PC-9 (cell line): ENCODE measurements at regions not wholly inside any gene's neighbourhood (a gene's known extent, or its start where the extent isn't known, plus 50 kb on each side); places are given as distances from the start of the nearest gene placed in this dataset.

Experiments
- BruUV-seq: library from RNA; stranded (reverse); fragments of 400-500 nt; replicated peaks from 2 replicates; lab custom pipeline; 2021; lab: Mats Ljungman, UMichigan
- CTCF ChIA-PET: fragments of 300-600 bp; sonication (Branson Sonifier 250); formaldehyde crosslinking; loops from one replicate; lab custom pipeline; 2022; ENCODE audit warnings: antibody characterized with exemption; lab: Charles Lee
- POLR2A ChIA-PET: fragments of 300-600 bp; sonication (Branson Sonifier 250); formaldehyde crosslinking; loops from one replicate; lab custom pipeline; 2022; ENCODE audit warnings: antibody characterized with exemption; ENCODE audit not compliant: unreplicated experiment; lab: Charles Lee
- DNase-seq, 2 experiments: peaks; one replicate each; pipeline versions ENCODE4 v3.0.0 to v3.0.0-alpha.2; 2015 to 2022; ENCODE audit warnings: mixed read lengths in 1 of 2
- H2AFZ ChIP-seq: fragments of 200-600 bp; sonication (generic); 2 replicates; pipeline ENCODE4 v1.8.1; 2017; ENCODE audit warnings: antibody characterized with exemption
- H3F3A ChIP-seq: fragments of 200-600 bp; sonication (generic); 2 replicates; pipeline ENCODE4 v1.8.1; 2017; ENCODE audit warnings: antibody characterized with exemption, mild to moderate bottlenecking, low read depth; ENCODE audit not compliant: insufficient read depth
- H3K27ac ChIP-seq: fragments of 200-600 bp; sonication (generic); 2 replicates; pipeline ENCODE4 v1.6.1; 2016; ENCODE audit warnings: mixed run types
- H3K27me3 ChIP-seq: fragments of 200-600 bp; sonication (generic); 2 replicates; pipeline ENCODE4 v1.6.1; 2016; ENCODE audit warnings: low read depth, mixed run types; ENCODE audit not compliant: insufficient read depth
- H3K36me3 ChIP-seq: fragments of 200-600 bp; sonication (generic); 2 replicates; pipeline ENCODE4 v1.6.1; 2016; ENCODE audit warnings: low read depth, mixed run types
- H3K4me1 ChIP-seq: fragments of 200-600 bp; sonication (generic); replicated peaks from 2 replicates; pipeline ENCODE4 v1.6.1; 2016; ENCODE audit warnings: mixed run types; ENCODE audit not compliant: insufficient read depth
- H3K4me2 ChIP-seq: fragments of 200-600 bp; sonication (generic); 2 replicates; pipeline ENCODE4 v1.6.1; 2017; ENCODE audit warnings: mixed run types
- H3K4me3 ChIP-seq: fragments of 200-600 bp; sonication (generic); 2 replicates; pipeline ENCODE4 v1.6.1; 2016; ENCODE audit warnings: mixed run types
- H3K79me2 ChIP-seq: fragments of 200-600 bp; sonication (generic); 2 replicates; pipeline ENCODE4 v1.6.1; 2017; ENCODE audit warnings: low read depth, mixed run types
- H3K9me2 ChIP-seq: fragments of 200-600 bp; sonication (generic); 2 replicates; pipeline ENCODE4 v1.8.1; 2017; ENCODE audit warnings: mild to moderate bottlenecking; ENCODE audit not compliant: insufficient read depth
- H3K9me3 ChIP-seq: fragments of 200-600 bp; sonication (generic); 2 replicates; pipeline ENCODE4 v1.8.1; 2016; ENCODE audit warnings: low read depth; ENCODE audit not compliant: insufficient read depth
- H4K20me1 ChIP-seq: fragments of 200-600 bp; sonication (generic); 2 replicates; pipeline ENCODE4 v1.8.1; 2017; ENCODE audit not compliant: insufficient read depth
- EZH2 ChIP-seq: fragments of 200-600 bp; sonication (generic); IDR thresholded peaks from 2 replicates; pipeline ENCODE4 v1.8.0; 2017; ENCODE audit warnings: antibody characterized with exemption, low read depth
- intact Hi-C: fragments of 100-400 bp; cut with micrococcal nuclease; formaldehyde crosslinking; loops from one replicate; pipeline ENCODE4 v1.10.0; 2022; ENCODE audit not compliant: unreplicated experiment
- TF ChIP-seq, protein P1 (sequence below): fragments of 200-600 bp; sonication (generic); conservative IDR thresholded peaks from 2 replicates; pipeline ENCODE4 v1.6.1; 2017; ENCODE audit warnings: mixed run types, antibody characterized with exemption, mild to moderate bottlenecking, moderate library complexity

DNA sequence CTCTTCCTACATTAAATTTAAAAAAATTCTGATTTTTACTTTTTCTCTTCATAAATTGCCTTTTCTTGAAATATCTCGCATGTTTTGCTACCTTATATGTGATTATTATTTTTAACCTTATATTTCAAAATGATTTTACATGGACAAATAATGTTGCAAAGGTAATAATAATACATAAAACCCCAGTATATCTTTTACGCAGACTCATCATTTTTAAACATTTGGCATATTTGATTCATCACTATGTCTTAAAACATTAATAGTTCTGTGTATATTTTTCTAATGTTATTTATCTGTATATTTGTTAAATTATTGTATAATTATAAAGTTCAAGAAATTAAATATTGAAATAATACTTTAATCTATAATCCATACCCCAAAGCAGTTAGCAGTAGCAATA lies 350.8 kb downstream of the RPL10L start:
- H3F3A ChIP-seq = no peaks in the 10 kb centered on the region
- H3K4me2 ChIP-seq = no peak overlapping the region
- H4K20me1 ChIP-seq = no peaks in the 10 kb centered on the region
- no peaks in the 10 kb centered on the region; the same call in 1 of the 2 replicates for H3K9me3 ChIP-seq
- no peaks in the 10 kb centered on the region; the same call in 1 of the 2 replicates for H3K9me2 ChIP-seq
- no peak overlapping the region for H2AFZ ChIP-seq
- H3K27ac ChIP-seq = no peak overlapping the region
- no peak for DNase-seq
- TF ChIP-seq, protein P1, sequence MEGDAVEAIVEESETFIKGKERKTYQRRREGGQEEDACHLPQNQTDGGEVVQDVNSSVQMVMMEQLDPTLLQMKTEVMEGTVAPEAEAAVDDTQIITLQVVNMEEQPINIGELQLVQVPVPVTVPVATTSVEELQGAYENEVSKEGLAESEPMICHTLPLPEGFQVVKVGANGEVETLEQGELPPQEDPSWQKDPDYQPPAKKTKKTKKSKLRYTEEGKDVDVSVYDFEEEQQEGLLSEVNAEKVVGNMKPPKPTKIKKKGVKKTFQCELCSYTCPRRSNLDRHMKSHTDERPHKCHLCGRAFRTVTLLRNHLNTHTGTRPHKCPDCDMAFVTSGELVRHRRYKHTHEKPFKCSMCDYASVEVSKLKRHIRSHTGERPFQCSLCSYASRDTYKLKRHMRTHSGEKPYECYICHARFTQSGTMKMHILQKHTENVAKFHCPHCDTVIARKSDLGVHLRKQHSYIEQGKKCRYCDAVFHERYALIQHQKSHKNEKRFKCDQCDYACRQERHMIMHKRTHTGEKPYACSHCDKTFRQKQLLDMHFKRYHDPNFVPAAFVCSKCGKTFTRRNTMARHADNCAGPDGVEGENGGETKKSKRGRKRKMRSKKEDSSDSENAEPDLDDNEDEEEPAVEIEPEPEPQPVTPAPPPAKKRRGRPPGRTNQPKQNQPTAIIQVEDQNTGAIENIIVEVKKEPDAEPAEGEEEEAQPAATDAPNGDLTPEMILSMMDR = no peak
- TF ChIP-seq EZH2 = no peak
- H3K4me3 ChIP-seq = no peak overlapping the region
- no TSS peak for BruUV-seq
- no peaks in the 10 kb centered on the region for H3K36me3 ChIP-seq
- no peaks in the 10 kb centered on the region for H3K27me3 ChIP-seq
- no peaks in the 10 kb centered on the region for H3K79me2 ChIP-seq
- intact Hi-C loops = no loop called here
- CTCF ChIA-PET = no interaction called here
- POLR2A ChIA-PET = no interaction called here
- no peaks in the 10 kb centered on the region for H3K4me1 ChIP-seq

DNA sequence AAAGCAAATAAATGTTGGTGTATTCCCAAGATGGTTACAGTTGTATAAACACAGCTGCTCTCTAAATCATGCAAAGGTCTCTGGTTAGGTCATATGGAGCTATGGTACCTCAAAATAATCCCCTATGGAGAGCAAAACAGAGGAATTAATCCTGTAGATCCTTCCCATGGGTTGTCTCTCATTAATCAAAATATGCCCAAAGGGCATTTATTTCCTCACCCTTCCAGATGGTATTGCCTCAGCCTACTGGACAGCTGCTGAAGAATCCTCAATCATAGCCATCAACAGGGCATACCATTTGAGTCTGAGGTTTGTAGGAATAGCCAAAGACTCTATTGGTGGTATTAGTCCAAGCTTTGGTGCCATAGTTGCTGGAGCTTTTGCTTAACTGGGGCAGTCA lies 360.9 kb downstream of the RPL10L start:
- Histone ChIP-seq H3K9me2 (no peaks in the 10 kb centered on the region), H2AFZ (no peak overlapping the region), H3F3A (no peaks in the 10 kb centered on the region), H4K20me1 (no peaks in the 10 kb centered on the region), H3K9me3 (no peaks in the 10 kb centered on the region), H3K27me3 (no peaks in the 10 kb centered on the region), H3K4me3 (no peak overlapping the region), H3K4me1 (no peaks in the 10 kb centered on the region), H3K27ac (no peak overlapping the region), H3K79me2 (no peaks in the 10 kb centered on the region), H3K36me3 (no peaks in the 10 kb centered on the region), H3K4me2 (no peak overlapping the region)
- ChIA-PET CTCF (interaction anchor here (0.5 to 0.6 kb wide), 2 partner anchors 11 to 147 kb away, joined by 3 to 4 read pairs; no protein-coding TSS in a partner anchor), POLR2A (no interaction called here)
- BruUV-seq = no TSS peak
- no peak for TF ChIP-seq EZH2
- TF ChIP-seq, protein P1 = no peak
- intact Hi-C loops = no loop called here
- DNase-seq = no peak

DNA sequence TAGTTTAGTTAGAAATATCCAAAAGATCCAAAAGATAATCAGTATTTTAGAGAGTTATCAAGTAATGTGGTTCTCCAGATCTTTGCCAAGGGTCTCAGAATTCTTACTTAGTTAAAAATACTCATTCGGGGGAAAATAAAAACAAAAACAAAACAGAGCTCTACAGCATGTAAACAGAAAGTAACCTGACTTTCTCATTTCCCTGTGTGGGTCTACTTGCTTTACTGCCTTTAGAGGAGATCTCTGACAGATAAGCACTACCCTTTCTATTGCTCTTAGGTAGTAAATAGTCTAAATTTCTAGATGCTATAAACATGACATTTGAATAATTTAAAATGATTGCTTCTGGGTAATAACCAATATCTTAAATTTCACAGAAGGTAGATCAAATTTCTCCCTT lies 371.8 kb downstream of the RPL10L start:
- no peaks in the 10 kb centered on the region for H3K36me3 ChIP-seq
- no peak overlapping the region for H3K27ac ChIP-seq
- CTCF ChIA-PET = interaction anchor here (0.5 kb wide), 1 partner anchor 11 kb away, joined by 3 read pairs; no protein-coding TSS in a partner anchor
- no peaks in the 10 kb centered on the region for H3K27me3 ChIP-seq
- POLR2A ChIA-PET = no interaction called here
- H3F3A ChIP-seq = no peaks in the 10 kb centered on the region
- no TSS peak for BruUV-seq
- TF ChIP-seq, protein P1 = no peak
- TF ChIP-seq EZH2 = no peak
- no peak overlapping the region for H2AFZ ChIP-seq
- H3K4me2 ChIP-seq = no peak overlapping the region
- intact Hi-C loops = no loop called here
- H3K9me2 ChIP-seq = no peaks in the 10 kb centered on the region
- H3K9me3 ChIP-seq = no peaks in the 10 kb centered on the region
- no peaks in the 10 kb centered on the region for H3K79me2 ChIP-seq
- H3K4me1 ChIP-seq = no peaks in the 10 kb centered on the region
- H4K20me1 ChIP-seq = no peaks in the 10 kb centered on the region
- no peak overlapping the region for H3K4me3 ChIP-seq
- DNase-seq = no peak
